Activated naive CD4-positive, alpha-beta T cell treated with anti-CD3 and anti-CD28 coated beads, Interleukin-2, amount 50 U/mL, for 24 hours (primary cell): ENCODE measurements at regions not wholly inside any gene's neighbourhood (a gene's known extent, or its start where the extent isn't known, plus 50 kb on each side); places are given as distances from the start of the nearest gene placed in this dataset.

Experiments
- H3K27ac Mint-ChIP-seq: one replicate; pipeline ENCODE4 v1.8.0; 2021; ENCODE audit warnings: mild to moderate bottlenecking, mixed read lengths
- H3K27me3 Mint-ChIP-seq: one replicate; pipeline ENCODE4 v1.8.0; 2021; ENCODE audit warnings: mixed read lengths
- H3K36me3 Mint-ChIP-seq: one replicate; pipeline ENCODE4 v1.8.0; 2021; ENCODE audit warnings: mixed read lengths
- H3K4me1 Mint-ChIP-seq: one replicate; pipeline ENCODE4 v1.8.0; 2021; ENCODE audit warnings: mixed read lengths
- H3K4me3 Mint-ChIP-seq: one replicate; pipeline ENCODE4 v1.8.0; 2021; ENCODE audit warnings: mild to moderate bottlenecking, mixed read lengths
- H3K9me3 Mint-ChIP-seq: one replicate; pipeline ENCODE4 v1.8.0; 2021; ENCODE audit warnings: mixed read lengths

- H3K27ac Mint-ChIP-seq = no peak overlapping the region
- no peaks in the 10 kb centered on the region for H3K27me3 Mint-ChIP-seq
- H3K4me1 Mint-ChIP-seq = no peaks in the 10 kb centered on the region
- no peaks in the 10 kb centered on the region for H3K9me3 Mint-ChIP-seq
- no peak overlapping the region for H3K4me3 Mint-ChIP-seq
- H3K36me3 Mint-ChIP-seq = no peaks in the 10 kb centered on the region
These were observed 68.6 kb upstream of the FOXA2 start for GRCh38 chr20:22652681-22653588.

- H3K36me3 Mint-ChIP-seq = no peaks in the 10 kb centered on the region
- H3K4me3 Mint-ChIP-seq = no peak overlapping the region
- H3K4me1 Mint-ChIP-seq = no peaks in the 10 kb centered on the region
- H3K9me3 Mint-ChIP-seq = no peaks in the 10 kb centered on the region
- H3K27me3 Mint-ChIP-seq = no peaks in the 10 kb centered on the region
- no peak overlapping the region for H3K27ac Mint-ChIP-seq
These were observed 69.6 kb upstream of the FOXA2 start for GRCh38 chr20:22653658-22654642.

GRCh38 chr20:22663528-22664025 lies 79.2 kb upstream of the FOXA2 start:
- H3K36me3 Mint-ChIP-seq = no peaks in the 10 kb centered on the region
- no peak overlapping the region for H3K4me3 Mint-ChIP-seq
- H3K27me3 Mint-ChIP-seq = peaks cover 2% of the 10 kb centered on the region
- H3K9me3 Mint-ChIP-seq = peaks cover 6% of the 10 kb centered on the region
- H3K27ac Mint-ChIP-seq = no peak overlapping the region
- no peaks in the 10 kb centered on the region for H3K4me1 Mint-ChIP-seq

- Mint-ChIP-seq H3K4me3 (no peak overlapping the region), H3K4me1 (no peaks in the 10 kb centered on the region), H3K36me3 (no peaks in the 10 kb centered on the region), H3K9me3 (peaks cover 24% of the 10 kb centered on the region), H3K27ac (no peak overlapping the region), H3K27me3 (peaks cover 5% of the 10 kb centered on the region)
These were observed 82.8 kb upstream of the FOXA2 start for GRCh38 chr20:22667198-22667597.

- H3K4me1 Mint-ChIP-seq = no peaks in the 10 kb centered on the region
- no peak overlapping the region for H3K4me3 Mint-ChIP-seq
- peaks cover 5% of the 10 kb centered on the region for H3K27me3 Mint-ChIP-seq
- no peak overlapping the region for H3K27ac Mint-ChIP-seq
- no peaks in the 10 kb centered on the region for H3K36me3 Mint-ChIP-seq
- H3K9me3 Mint-ChIP-seq = peaks cover 23% of the 10 kb centered on the region
These were observed 87.8 kb upstream of the FOXA2 start for GRCh38 chr20:22672191-22672590.

- Mint-ChIP-seq H3K4me3 (no peak overlapping the region), H3K27me3 (peaks cover 3% of the 10 kb centered on the region), H3K36me3 (no peaks in the 10 kb centered on the region), H3K9me3 (peaks cover 18% of the 10 kb centered on the region), H3K27ac (no peak overlapping the region), H3K4me1 (no peaks in the 10 kb centered on the region)
These were observed 89.1 kb upstream of the FOXA2 start for GRCh38 chr20:22673467-22673866.

GRCh38 chr20:22675341-22675740 lies 91.0 kb upstream of the FOXA2 start:
- Mint-ChIP-seq H3K27ac (no peak overlapping the region), H3K4me1 (no peaks in the 10 kb centered on the region), H3K4me3 (no peak overlapping the region), H3K9me3 (peaks cover 2% of the 10 kb centered on the region), H3K36me3 (no peaks in the 10 kb centered on the region), H3K27me3 (no peaks in the 10 kb centered on the region)

GRCh38 chr20:22678678-22679077 lies 94.3 kb upstream of the FOXA2 start:
- H3K27me3 Mint-ChIP-seq = no peaks in the 10 kb centered on the region
- no peaks in the 10 kb centered on the region for H3K36me3 Mint-ChIP-seq
- H3K9me3 Mint-ChIP-seq = no peaks in the 10 kb centered on the region
- no peak overlapping the region for H3K27ac Mint-ChIP-seq
- no peak overlapping the region for H3K4me3 Mint-ChIP-seq
- H3K4me1 Mint-ChIP-seq = no peaks in the 10 kb centered on the region

- Mint-ChIP-seq H3K36me3 (no peaks in the 10 kb centered on the region), H3K4me1 (no peaks in the 10 kb centered on the region), H3K27me3 (no peaks in the 10 kb centered on the region), H3K4me3 (no peak overlapping the region), H3K27ac (no peak overlapping the region), H3K9me3 (no peaks in the 10 kb centered on the region)
These were observed 94.8 kb upstream of the FOXA2 start for GRCh38 chr20:22679197-22679596.

GRCh38 chr20:22680031-22680740 lies 95.8 kb upstream of the FOXA2 start:
- no peaks in the 10 kb centered on the region for H3K4me1 Mint-ChIP-seq
- H3K9me3 Mint-ChIP-seq = no peaks in the 10 kb centered on the region
- H3K36me3 Mint-ChIP-seq = no peaks in the 10 kb centered on the region
- H3K27ac Mint-ChIP-seq = no peak overlapping the region
- H3K27me3 Mint-ChIP-seq = peaks cover 2% of the 10 kb centered on the region
- H3K4me3 Mint-ChIP-seq = no peak overlapping the region

GRCh38 chr20:22681591-22682248 lies 97.3 kb upstream of the FOXA2 start:
- Mint-ChIP-seq H3K9me3 (no peaks in the 10 kb centered on the region), H3K4me1 (no peaks in the 10 kb centered on the region), H3K27ac (no peak overlapping the region), H3K36me3 (no peaks in the 10 kb centered on the region), H3K27me3 (peaks cover 5% of the 10 kb centered on the region), H3K4me3 (no peak overlapping the region)

GRCh38 chr20:22682381-22682780 lies 98.0 kb upstream of the FOXA2 start:
- H3K4me3 Mint-ChIP-seq = no peak overlapping the region
- H3K27ac Mint-ChIP-seq = no peak overlapping the region
- no peaks in the 10 kb centered on the region for H3K4me1 Mint-ChIP-seq
- peaks cover 5% of the 10 kb centered on the region for H3K27me3 Mint-ChIP-seq
- no peaks in the 10 kb centered on the region for H3K9me3 Mint-ChIP-seq
- H3K36me3 Mint-ChIP-seq = no peaks in the 10 kb centered on the region

GRCh38 chr20:22684072-22684762 lies 99.8 kb upstream of the FOXA2 start:
- Mint-ChIP-seq H3K27ac (no peak overlapping the region), H3K4me1 (no peaks in the 10 kb centered on the region), H3K9me3 (no peaks in the 10 kb centered on the region), H3K27me3 (peaks cover 5% of the 10 kb centered on the region), H3K36me3 (no peaks in the 10 kb centered on the region), H3K4me3 (no peak overlapping the region)

- Mint-ChIP-seq H3K27me3 (peaks cover 5% of the 10 kb centered on the region), H3K36me3 (no peaks in the 10 kb centered on the region), H3K9me3 (no peaks in the 10 kb centered on the region), H3K27ac (no peak overlapping the region), H3K4me3 (no peak overlapping the region), H3K4me1 (no peaks in the 10 kb centered on the region)
These were observed 100.5 kb upstream of the FOXA2 start for GRCh38 chr20:22684763-22685443.
